HG03558 (cell line): ENCODE measurements at regions not wholly inside any gene's neighbourhood (a gene's known extent, or its start where the extent isn't known, plus 50 kb on each side); places are given as distances from the start of the nearest gene placed in this dataset.
"Not testable (repeated sequence)": the region's sequence is repeated elsewhere in the genome, so short reads cannot be mapped to it uniquely, and the experiment has no call there.

Experiments used
- ATAC-seq: cut with Tn5 transposase; IDR thresholded peaks from one replicate; pipeline ENCODE4 v1.9.1; 2021; ENCODE audit warnings: moderate number of reproducible peaks; ENCODE audit not compliant: unreplicated experiment; ENCODE audit errors: extremely low read depth

- ATAC-seq, result no peak
These were observed 360.5 kb downstream of the ZNF674 start for GRCh38 chrX:46184749-46185148.

GRCh38 chrX:46180258-46180687 lies 364.9 kb downstream of the ZNF674 start:
- no peak for ATAC-seq

GRCh38 chrX:46179748-46180147 lies 365.5 kb downstream of the ZNF674 start:
- ATAC-seq, result no peak

GRCh38 chrX:46178763-46179162 lies 366.5 kb downstream of the ZNF674 start:
- no peak for ATAC-seq

GRCh38 chrX:46173159-46173558 lies 372.1 kb downstream of the ZNF674 start:
- no peak for ATAC-seq

GRCh38 chrX:46171457-46171856 lies 373.8 kb downstream of the ZNF674 start:
- ATAC-seq, result not testable (repeated sequence)

GRCh38 chrX:46169808-46170207 lies 375.4 kb downstream of the ZNF674 start:
- no peak for ATAC-seq

- ATAC-seq, result no peak
These were observed 377.0 kb downstream of the ZNF674 start for GRCh38 chrX:46168254-46168653.

GRCh38 chrX:46165866-46166265 lies 379.4 kb downstream of the ZNF674 start:
- no peak for ATAC-seq

GRCh38 chrX:46165411-46165810 lies 379.8 kb downstream of the ZNF674 start:
- ATAC-seq, result no peak

- no peak for ATAC-seq
These were observed 392.5 kb downstream of the ZNF674 start for GRCh38 chrX:46152756-46153155.

GRCh38 chrX:46151332-46151731 lies 393.9 kb downstream of the ZNF674 start:
- ATAC-seq, result not testable (repeated sequence)

- no peak for ATAC-seq
These were observed 400.7 kb downstream of the ZNF674 start for GRCh38 chrX:46144566-46144965.

- no peak for ATAC-seq
These were observed 404.9 kb downstream of the ZNF674 start for GRCh38 chrX:46140272-46140671.

GRCh38 chrX:46130247-46130646 lies 415.0 kb downstream of the ZNF674 start:
- ATAC-seq, result no peak

GRCh38 chrX:46125111-46125510 lies 420.1 kb downstream of the ZNF674 start:
- no peak for ATAC-seq

- no peak for ATAC-seq
These were observed 428.0 kb downstream of the ZNF674 start for GRCh38 chrX:46117234-46117633.

GRCh38 chrX:46087310-46087709 lies 457.9 kb downstream of the ZNF674 start:
- ATAC-seq, result not testable (repeated sequence)

- ATAC-seq, result not testable (repeated sequence)
These were observed 465.1 kb downstream of the ZNF674 start for GRCh38 chrX:46080121-46080520.

GRCh38 chrX:46072791-46073190 lies 472.4 kb downstream of the ZNF674 start:
- ATAC-seq, result no peak

GRCh38 chrX:46072372-46072771 lies 472.8 kb downstream of the ZNF674 start:
- ATAC-seq, result no peak

- no peak for ATAC-seq
These were observed 474.8 kb downstream of the ZNF674 start for GRCh38 chrX:46070421-46070820.

- no peak for ATAC-seq
These were observed 485.9 kb downstream of the ZNF674 start for GRCh38 chrX:46059316-46059715.
